Neural crest cell (in vitro differentiated cells): ENCODE measurements at regions not wholly inside any gene's neighbourhood (a gene's known extent, or its start where the extent isn't known, plus 50 kb on each side); places are given as distances from the start of the nearest gene placed in this dataset.

Experiments used
- DNase-seq: peaks from one replicate; pipeline ENCODE4 v3.0.0; 2021; ENCODE audit warnings: low read depth, mixed read lengths, low spot score
- H3K27ac Mint-ChIP-seq: one replicate; pipeline ENCODE4 v1.8.0; 2021; ENCODE audit warnings: mild to moderate bottlenecking, mixed read lengths; ENCODE audit not compliant: unreplicated experiment
- H3K27me3 Mint-ChIP-seq: 2 replicates; pipeline ENCODE4 v1.8.0; 2021; ENCODE audit warnings: low read depth, mild to moderate bottlenecking, mixed read lengths
- H3K36me3 Mint-ChIP-seq: 2 replicates; pipeline ENCODE4 v1.8.0; 2021; ENCODE audit warnings: low read depth, mild to moderate bottlenecking, mixed read lengths
- H3K4me1 Mint-ChIP-seq: 2 replicates; pipeline ENCODE4 v1.8.0; 2021; ENCODE audit warnings: mixed read lengths
- H3K4me3 Mint-ChIP-seq: one replicate; pipeline ENCODE4 v1.8.0; 2021; ENCODE audit warnings: mild to moderate bottlenecking, mixed read lengths
- H3K9me3 Mint-ChIP-seq: 2 replicates; pipeline ENCODE4 v1.8.0; 2021; ENCODE audit warnings: mixed read lengths
- TF ChIP-seq, protein P1 (sequence below): fragments of 200-600 bp; sonication (generic); conservative IDR thresholded peaks from 2 replicates; pipeline ENCODE4 v1.5.0; 2021; ENCODE audit warnings: antibody characterized with exemption, mild to moderate bottlenecking

DNA sequence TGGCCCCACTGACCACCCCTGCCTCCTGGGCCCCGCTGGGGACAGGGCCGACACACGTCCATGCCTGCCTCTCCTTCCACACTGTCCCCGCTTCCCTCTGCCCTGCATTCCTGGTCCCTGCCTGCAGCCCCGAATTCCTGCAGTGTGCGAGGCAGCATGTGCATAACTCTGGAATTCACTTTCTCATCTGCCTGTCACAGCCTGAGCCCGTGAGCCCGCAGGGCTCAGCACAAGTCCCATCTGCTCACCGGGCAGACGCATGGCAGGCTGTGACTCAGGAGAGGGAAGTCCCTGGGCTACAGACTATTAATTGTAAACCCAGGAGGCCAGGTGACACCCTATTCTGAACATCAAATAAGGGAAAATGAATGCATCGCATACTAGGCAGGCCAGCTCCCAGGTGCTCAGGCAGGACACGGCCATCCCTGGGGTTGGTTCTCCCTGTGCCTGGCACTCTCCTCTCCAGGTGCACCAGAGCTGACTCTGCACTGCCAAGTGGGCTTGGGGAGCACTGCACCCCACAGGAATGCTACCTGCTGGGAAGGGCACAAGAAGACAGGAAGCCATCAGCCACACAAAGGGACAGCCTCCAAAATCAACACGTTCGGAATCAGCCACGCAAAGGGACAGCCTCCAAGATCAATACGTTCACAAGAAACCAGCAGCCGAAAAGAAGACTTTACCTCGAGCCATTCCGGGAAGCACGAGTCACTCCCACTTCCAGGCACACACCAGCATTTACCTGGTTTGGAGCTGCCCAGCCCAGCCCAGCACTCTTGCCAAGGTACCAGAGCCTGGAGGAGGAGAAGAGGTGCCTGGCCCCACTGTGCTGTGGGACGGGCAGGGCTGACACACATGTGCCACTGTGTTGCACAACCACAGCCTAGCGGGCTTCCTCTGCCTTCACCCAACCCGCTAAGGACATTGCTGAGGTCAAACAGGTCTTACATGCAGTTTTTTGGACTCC is 65.9 kb downstream of the DLL1 start:
- Mint-ChIP-seq H3K27me3 (peaks cover 3% of the 10 kb centered on the region), H3K27ac (no peak overlapping the region), H3K36me3 (no peaks in the 10 kb centered on the region), H3K9me3 (no peaks in the 10 kb centered on the region), H3K4me1 (peaks cover 12% of the 10 kb centered on the region), H3K4me3 (no peak overlapping the region)
- DNase-seq = no peak
- TF ChIP-seq, protein P1, sequence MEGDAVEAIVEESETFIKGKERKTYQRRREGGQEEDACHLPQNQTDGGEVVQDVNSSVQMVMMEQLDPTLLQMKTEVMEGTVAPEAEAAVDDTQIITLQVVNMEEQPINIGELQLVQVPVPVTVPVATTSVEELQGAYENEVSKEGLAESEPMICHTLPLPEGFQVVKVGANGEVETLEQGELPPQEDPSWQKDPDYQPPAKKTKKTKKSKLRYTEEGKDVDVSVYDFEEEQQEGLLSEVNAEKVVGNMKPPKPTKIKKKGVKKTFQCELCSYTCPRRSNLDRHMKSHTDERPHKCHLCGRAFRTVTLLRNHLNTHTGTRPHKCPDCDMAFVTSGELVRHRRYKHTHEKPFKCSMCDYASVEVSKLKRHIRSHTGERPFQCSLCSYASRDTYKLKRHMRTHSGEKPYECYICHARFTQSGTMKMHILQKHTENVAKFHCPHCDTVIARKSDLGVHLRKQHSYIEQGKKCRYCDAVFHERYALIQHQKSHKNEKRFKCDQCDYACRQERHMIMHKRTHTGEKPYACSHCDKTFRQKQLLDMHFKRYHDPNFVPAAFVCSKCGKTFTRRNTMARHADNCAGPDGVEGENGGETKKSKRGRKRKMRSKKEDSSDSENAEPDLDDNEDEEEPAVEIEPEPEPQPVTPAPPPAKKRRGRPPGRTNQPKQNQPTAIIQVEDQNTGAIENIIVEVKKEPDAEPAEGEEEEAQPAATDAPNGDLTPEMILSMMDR = no peak

DNA sequence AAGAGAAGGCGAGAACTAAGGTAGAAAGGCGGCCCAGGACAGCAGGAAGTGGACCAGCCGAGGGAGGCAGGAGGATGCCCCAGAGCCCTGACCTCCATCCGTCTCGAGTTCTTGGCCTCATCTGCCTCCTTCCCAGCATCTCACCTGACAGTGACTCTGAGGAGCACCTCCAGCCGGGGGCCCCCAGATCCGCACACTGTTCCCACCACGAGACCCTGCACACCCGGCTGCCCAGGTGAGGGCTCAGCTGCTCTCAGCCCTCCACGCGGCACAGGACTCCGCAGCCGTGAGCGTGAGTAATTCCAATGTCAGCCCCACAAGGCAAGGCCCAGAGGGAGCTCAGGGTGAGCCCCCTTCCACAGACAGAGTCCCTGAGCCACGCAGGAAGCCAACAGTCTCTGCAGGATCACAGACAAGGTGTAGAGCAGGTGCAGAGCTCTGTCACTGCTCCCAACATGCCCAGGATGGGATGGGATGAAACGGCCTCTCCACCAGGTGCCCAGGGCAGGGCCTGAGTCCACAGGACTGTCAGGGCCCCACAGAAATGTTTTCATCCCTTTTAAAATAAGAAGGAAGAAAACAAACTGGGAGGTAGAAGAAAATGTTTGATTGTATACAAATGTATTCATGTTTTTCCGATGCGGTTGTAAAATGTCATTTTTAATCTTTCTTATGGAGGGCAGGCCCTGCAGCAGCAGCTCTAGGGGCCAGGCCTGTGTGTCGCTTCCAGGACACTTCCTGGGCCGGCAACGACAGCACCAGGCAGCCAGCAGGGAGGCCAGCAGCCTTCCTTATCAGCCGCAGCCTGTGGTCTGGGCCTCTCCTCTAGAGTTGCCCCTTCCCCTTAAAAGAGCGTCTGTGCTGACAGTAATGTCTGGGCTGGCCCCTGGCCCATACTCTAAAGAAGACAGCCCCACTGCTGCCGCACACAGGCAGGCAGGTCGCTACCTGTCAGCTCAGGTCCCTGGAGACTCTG is 66.9 kb downstream of the DLL1 start:
- H3K36me3 Mint-ChIP-seq = no peaks in the 10 kb centered on the region
- TF ChIP-seq, protein P1 = no peak
- H3K4me1 Mint-ChIP-seq = peaks cover 12% of the 10 kb centered on the region
- H3K27ac Mint-ChIP-seq = no peak overlapping the region
- H3K9me3 Mint-ChIP-seq = no peaks in the 10 kb centered on the region
- DNase-seq = no peak
- no peak overlapping the region for H3K4me3 Mint-ChIP-seq
- H3K27me3 Mint-ChIP-seq = peaks cover 3% of the 10 kb centered on the region

DNA sequence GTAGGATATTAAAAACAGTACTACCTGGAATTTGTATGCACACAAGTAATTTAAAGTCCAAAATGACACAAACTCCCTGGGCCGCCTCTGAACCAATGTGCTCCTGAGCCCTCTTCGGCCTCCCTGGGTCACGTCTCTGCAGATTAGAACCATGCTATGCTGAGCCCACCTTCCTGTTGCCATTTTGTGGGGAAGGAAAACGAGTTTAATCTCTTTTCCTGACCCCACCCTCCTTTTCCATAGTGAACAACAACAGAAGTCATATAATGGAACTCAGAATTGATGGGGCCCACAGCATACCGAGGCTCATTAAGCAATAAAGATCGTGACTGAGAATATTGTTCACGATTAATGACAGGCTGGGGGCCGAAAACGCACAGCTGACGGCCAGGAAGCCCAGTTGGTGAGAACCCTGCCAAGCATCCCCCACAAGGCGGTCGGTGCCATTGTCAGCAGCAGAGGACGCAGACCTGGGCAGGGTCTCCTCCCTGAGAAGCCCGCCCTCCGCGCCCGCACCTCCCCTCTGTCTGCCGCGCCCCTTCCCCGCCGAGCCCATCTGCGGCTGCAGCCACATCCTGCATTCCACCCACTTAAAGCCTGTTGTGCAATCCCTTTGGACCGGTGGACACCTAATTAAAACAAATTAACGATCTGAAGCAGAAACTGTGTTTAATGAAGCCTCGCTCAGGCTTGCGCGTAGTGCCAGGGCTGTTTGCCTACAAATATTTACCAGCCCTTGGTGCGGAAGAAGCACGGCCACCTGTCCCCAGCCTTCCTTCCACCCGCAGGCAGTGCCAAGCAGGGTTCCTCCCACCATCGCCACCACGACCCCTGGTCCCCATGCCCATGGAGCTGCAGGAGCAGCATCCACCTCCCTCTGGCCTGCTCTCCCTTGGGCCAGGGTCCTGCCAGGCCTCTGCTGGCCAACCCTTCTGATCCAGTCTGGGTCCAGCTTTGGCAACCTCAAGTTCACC is 68.1 kb downstream of the DLL1 start:
- Mint-ChIP-seq H3K9me3 (no peaks in the 10 kb centered on the region), H3K36me3 (no peaks in the 10 kb centered on the region), H3K4me3 (no peak overlapping the region), H3K4me1 (peaks cover 12% of the 10 kb centered on the region), H3K27ac (no peak overlapping the region), H3K27me3 (peaks cover 3% of the 10 kb centered on the region)
- no peak for DNase-seq
- TF ChIP-seq, protein P1 = no peak

DNA sequence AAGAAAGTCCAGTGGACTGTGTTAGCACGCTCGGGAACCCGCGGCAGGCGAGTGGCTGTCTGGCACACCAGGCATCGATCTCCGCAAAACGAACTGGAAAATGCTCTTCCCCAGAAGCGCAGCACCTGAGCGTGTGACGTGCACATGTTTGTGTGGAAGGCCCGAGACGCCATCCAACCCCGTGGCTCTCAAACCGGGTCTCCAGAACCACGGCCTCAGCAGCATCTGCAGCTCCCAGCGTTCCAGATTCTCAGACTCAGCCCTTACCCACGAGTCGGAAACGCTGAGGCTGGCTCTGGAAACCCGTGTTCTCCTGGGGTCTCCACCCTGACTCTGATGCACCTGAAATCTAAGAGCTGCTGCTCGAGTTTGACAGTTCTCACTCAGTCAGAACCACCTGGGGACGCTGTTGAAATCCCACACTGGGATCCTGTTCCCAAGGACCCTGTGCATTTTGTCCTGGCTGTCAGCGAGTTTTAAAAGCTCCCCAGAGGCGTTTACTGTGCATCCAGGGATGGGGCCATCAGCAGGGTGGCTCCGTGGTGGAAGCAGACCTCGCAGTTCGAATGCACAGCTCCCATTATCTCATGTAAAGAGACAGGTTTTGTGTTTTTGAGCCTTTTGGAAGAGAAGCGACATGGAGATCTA is 69.0 kb downstream of the DLL1 start:
- Mint-ChIP-seq H3K9me3 (no peaks in the 10 kb centered on the region), H3K27ac (no peak overlapping the region), H3K27me3 (peaks cover 3% of the 10 kb centered on the region), H3K4me3 (no peak overlapping the region), H3K36me3 (no peaks in the 10 kb centered on the region), H3K4me1 (peaks cover 12% of the 10 kb centered on the region)
- TF ChIP-seq, protein P1 = no peak
- no peak for DNase-seq
